HepG2 (cell line): ENCODE measurements at regions not wholly inside any gene's neighbourhood (a gene's known extent, or its start where the extent isn't known, plus 50 kb on each side); places are given as distances from the start of the nearest gene placed in this dataset.

Experiments
- ADNP ChIP-seq: sonication (generic); formaldehyde crosslinking; IDR thresholded peaks from 2 replicates; pipeline ENCODE4 v1.4.0; 2020; ENCODE audit warnings: missing genetic modification reagents
- CBX5 ChIP-seq: sonication (generic); formaldehyde crosslinking; IDR thresholded peaks from 2 replicates; pipeline ENCODE4 v1.4.0; 2020; ENCODE audit warnings: missing genetic modification reagents, borderline replicate concordance
- CEBPB ChIP-seq: IDR thresholded peaks from 2 replicates; pipeline ENCODE4 v1.6.1; 2011; ENCODE audit warnings: low read depth, low read length, improper control_type of control experiment, borderline replicate concordance
- ELF3 ChIP-seq: IDR thresholded peaks from 2 replicates; pipeline ENCODE4 v1.6.1; 2016; ENCODE audit warnings: missing genetic modification reagents, missing compliant biosample characterization
- FOXA1 ChIP-seq, 2 experiments: fragments of 450-650 bp in 1 of 2; sonication (generic) in 1 of 2; formaldehyde crosslinking in 1 of 2; IDR thresholded peaks; 2 replicates each; pipeline versions ENCODE4 v1.4.0 to v1.6.1; 2016 to 2020; ENCODE audit warnings: missing genetic modification reagents in 1 of 2
- HIVEP1 ChIP-seq: sonication (generic); formaldehyde crosslinking; IDR thresholded peaks from 2 replicates; pipeline ENCODE4 v1.4.0; 2020; ENCODE audit warnings: mild to moderate bottlenecking, missing genetic modification reagents
- HNRNPLL ChIP-seq: fragments of 200-400 bp; formaldehyde crosslinking; IDR thresholded peaks from 2 replicates; pipeline ENCODE4 v1.6.1; 2017; ENCODE audit warnings: mild to moderate bottlenecking, low read depth, low read length; ENCODE audit not compliant: poor library complexity, severe bottlenecking
- KDM1A ChIP-seq: IDR thresholded peaks from 2 replicates; pipeline ENCODE4 v1.6.1; 2016; ENCODE audit warnings: missing compliant biosample characterization
- MTA1 ChIP-seq: sonication (generic); formaldehyde crosslinking; IDR thresholded peaks from 2 replicates; pipeline ENCODE4 v1.4.0; 2020; ENCODE audit warnings: missing genetic modification reagents, mild to moderate bottlenecking, borderline replicate concordance
- MXI1 ChIP-seq: IDR thresholded peaks from 3 replicates; pipeline ENCODE4 v1.6.1; 2012; ENCODE audit warnings: low read depth, low read length, inconsistent platforms, borderline replicate concordance
- NCOA1 ChIP-seq: sonication (generic); formaldehyde crosslinking; IDR thresholded peaks from 2 replicates; pipeline ENCODE4 v1.9.0; 2021; ENCODE audit warnings: missing genetic modification reagents
- PHF21A ChIP-seq: sonication (generic); formaldehyde crosslinking; IDR thresholded peaks from 2 replicates; pipeline ENCODE4 v1.5.0; 2020; ENCODE audit warnings: mild to moderate bottlenecking, missing genetic modification reagents
- PRPF4 ChIP-seq: fragments of 200-400 bp; formaldehyde crosslinking; IDR thresholded peaks from 2 replicates; pipeline ENCODE4 v1.6.1; 2016; ENCODE audit warnings: low read length, low read depth; ENCODE audit not compliant: poor library complexity, severe bottlenecking
- SMYD3 ChIP-seq: sonication (generic); formaldehyde crosslinking; IDR thresholded peaks from 2 replicates; pipeline ENCODE4 v1.8.1; 2023; ENCODE audit warnings: mild to moderate bottlenecking, missing genetic modification reagents
- SOX5 ChIP-seq: IDR thresholded peaks from 2 replicates; pipeline ENCODE4 v1.6.1; 2016; ENCODE audit warnings: borderline replicate concordance
- SPEN ChIP-seq: sonication (generic); formaldehyde crosslinking; IDR thresholded peaks from 2 replicates; pipeline ENCODE4 v1.5.1; 2020; ENCODE audit warnings: low read depth, mild to moderate bottlenecking, missing genetic modification reagents
- TCF12 ChIP-seq, 2 experiments: fragments of 450-650 bp in 1 of 2; sonication (generic) in 1 of 2; formaldehyde crosslinking in 1 of 2; IDR thresholded peaks; 2 replicates each; pipeline versions ENCODE4 v1.6.1 to v1.8.0; 2017 to 2022; ENCODE audit warnings: antibody characterized with exemption in 1 of 2, mild to moderate bottlenecking in 1 of 2, missing genetic modification reagents in 1 of 2, moderate library complexity in 1 of 2
- ZNF251 ChIP-seq: sonication (generic); formaldehyde crosslinking; IDR thresholded peaks from 2 replicates; pipeline ENCODE4 v1.9.0; 2021; ENCODE audit warnings: mild to moderate bottlenecking, missing genetic modification reagents
- ZNF430 ChIP-seq: sonication (generic); formaldehyde crosslinking; IDR thresholded peaks from 2 replicates; pipeline ENCODE4 v1.9.0; 2021; ENCODE audit warnings: mild to moderate bottlenecking, missing genetic modification reagents
- ZNF552 ChIP-seq: sonication (generic); formaldehyde crosslinking; IDR thresholded peaks from 2 replicates; pipeline ENCODE4 v1.9.0; 2022; ENCODE audit warnings: missing genetic modification reagents, mild to moderate bottlenecking, borderline replicate concordance
- TF ChIP-seq, protein P1 (sequence below): sonication (generic); formaldehyde crosslinking; IDR thresholded peaks from 2 replicates; pipeline ENCODE4 v1.5.0; 2020; ENCODE audit warnings: mild to moderate bottlenecking, missing genetic modification reagents, borderline replicate concordance
- TF ChIP-seq, protein P2 (sequence below): sonication (generic); formaldehyde crosslinking; IDR thresholded peaks from 2 replicates; pipeline ENCODE4 v1.4.0; 2020; ENCODE audit warnings: missing genetic modification reagents
- TF ChIP-seq, protein P3 (sequence below): sonication (generic); formaldehyde crosslinking; IDR thresholded peaks from 2 replicates; pipeline ENCODE4 v1.5.0; 2020; ENCODE audit warnings: mild to moderate bottlenecking, missing genetic modification reagents, moderate library complexity
- TF ChIP-seq, protein P4 (sequence below): sonication (generic); formaldehyde crosslinking; IDR thresholded peaks from 2 replicates; pipeline ENCODE4 v1.4.0; 2020; ENCODE audit warnings: mild to moderate bottlenecking, missing genetic modification reagents

DNA sequence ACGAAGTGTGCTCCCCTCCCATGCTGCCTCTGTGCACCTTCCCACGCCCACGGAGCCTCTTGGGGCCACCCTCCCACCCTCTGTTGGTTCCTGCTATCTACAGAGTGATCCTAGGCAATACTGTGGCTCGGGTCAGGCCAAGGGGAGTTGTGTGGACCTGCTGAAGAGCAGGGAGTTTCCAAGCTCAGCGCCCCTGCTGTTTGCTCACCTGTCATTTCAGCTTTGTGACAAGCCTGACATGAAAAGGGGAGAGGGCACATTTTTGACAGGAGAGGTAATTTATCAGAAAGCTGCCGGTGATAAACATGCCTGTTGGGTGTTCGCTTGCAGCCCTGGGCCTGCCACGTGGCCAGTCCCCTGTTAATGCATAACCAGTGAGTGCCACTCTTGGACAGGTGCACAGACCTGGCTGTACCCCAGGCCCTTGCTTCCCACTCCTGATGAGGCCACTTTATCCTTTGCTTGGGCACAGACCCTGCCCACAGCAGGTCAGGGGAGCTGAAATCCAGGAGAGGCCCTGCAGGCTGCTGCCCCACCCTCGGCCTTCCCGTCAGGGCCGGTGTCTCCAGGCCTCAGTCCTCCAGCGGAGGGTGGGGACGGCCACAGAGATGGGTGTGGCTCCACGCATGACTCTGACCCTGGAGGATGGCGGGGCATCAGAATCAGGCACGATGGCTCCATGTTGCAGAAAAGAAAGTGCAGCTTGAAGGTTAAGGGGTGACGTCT lies 201.5 kb upstream of the GPR12 start (continued):
- TF ChIP-seq SMYD3 (no peak), HNRNPLL (no peak), PRPF4 (no peak), ZNF251 (CRISPR knock-in tag) (no peak), ELF3 (0 out of 2 replicates have a peak, but pooled peaks have one; percentile 59), ZNF552 (no peak), MXI1 (no peak; the same call in 2 of the 3 replicates), HIVEP1 (CRISPR knock-in tag) (peak; percentile 79), NCOA1 (no peak), ZNF430 (CRISPR knock-in tag) (peak; percentile 79; the same call in 1 of the 2 replicates), SPEN (CRISPR knock-in tag) (peak; percentile 76; the same call in 1 of the 2 replicates), CBX5 (no peak; the same call in 1 of the 2 replicates), FOXA1 (IDR thresholded peaks at IDR 0.05) (no peak), FOXA1 (CRISPR knock-in tag; IDR thresholded peaks at IDR 0.05) (peak; percentile 50; the same call in 1 of the 2 replicates), MTA1 (CRISPR knock-in tag) (peak; percentile 89), TCF12 (IDR thresholded peaks at IDR 0.05) (no peak), TCF12 (CRISPR knock-in tag; IDR thresholded peaks at IDR 0.05) (peak; percentile 81; the same call in 1 of the 2 replicates), KDM1A (CRISPR knock-in tag) (no peak; the same call in 1 of the 2 replicates), SOX5 (peak; percentile 60; the same call in 1 of the 2 replicates), CEBPB (no peak), ADNP (CRISPR knock-in tag) (0 out of 2 replicates have a peak, but pooled peaks have one; percentile 5), PHF21A (peak; percentile 93)
- TF ChIP-seq, protein P1, sequence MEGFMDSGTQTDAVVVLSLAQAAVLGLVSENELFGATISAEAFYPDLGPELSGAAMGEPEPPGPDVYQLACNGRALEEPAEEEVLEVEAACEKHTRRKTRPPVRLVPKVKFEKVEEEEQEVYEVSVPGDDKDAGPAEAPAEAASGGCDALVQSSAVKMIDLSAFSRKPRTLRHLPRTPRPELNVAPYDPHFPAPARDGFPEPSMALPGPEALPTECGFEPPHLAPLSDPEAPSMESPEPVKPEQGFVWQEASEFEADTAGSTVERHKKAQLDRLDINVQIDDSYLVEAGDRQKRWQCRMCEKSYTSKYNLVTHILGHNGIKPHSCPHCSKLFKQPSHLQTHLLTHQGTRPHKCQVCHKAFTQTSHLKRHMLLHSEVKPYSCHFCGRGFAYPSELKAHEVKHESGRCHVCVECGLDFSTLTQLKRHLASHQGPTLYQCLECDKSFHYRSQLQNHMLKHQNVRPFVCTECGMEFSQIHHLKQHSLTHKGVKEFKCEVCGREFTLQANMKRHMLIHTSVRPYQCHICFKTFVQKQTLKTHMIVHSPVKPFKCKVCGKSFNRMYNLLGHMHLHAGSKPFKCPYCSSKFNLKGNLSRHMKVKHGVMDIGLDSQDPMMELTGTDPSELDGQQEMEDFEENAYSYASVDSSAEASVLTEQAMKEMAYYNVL, result peak; percentile 75
- TF ChIP-seq, protein P2, sequence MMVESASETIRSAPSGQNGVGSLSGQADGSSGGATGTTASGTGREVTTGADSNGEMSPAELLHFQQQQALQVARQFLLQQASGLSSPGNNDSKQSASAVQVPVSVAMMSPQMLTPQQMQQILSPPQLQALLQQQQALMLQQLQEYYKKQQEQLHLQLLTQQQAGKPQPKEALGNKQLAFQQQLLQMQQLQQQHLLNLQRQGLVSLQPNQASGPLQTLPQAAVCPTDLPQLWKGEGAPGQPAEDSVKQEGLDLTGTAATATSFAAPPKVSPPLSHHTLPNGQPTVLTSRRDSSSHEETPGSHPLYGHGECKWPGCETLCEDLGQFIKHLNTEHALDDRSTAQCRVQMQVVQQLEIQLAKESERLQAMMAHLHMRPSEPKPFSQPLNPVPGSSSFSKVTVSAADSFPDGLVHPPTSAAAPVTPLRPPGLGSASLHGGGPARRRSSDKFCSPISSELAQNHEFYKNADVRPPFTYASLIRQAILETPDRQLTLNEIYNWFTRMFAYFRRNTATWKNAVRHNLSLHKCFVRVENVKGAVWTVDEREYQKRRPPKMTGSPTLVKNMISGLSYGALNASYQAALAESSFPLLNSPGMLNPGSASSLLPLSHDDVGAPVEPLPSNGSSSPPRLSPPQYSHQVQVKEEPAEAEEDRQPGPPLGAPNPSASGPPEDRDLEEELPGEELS (CRISPR knock-in tag), result peak; percentile 82
- TF ChIP-seq, protein P3, sequence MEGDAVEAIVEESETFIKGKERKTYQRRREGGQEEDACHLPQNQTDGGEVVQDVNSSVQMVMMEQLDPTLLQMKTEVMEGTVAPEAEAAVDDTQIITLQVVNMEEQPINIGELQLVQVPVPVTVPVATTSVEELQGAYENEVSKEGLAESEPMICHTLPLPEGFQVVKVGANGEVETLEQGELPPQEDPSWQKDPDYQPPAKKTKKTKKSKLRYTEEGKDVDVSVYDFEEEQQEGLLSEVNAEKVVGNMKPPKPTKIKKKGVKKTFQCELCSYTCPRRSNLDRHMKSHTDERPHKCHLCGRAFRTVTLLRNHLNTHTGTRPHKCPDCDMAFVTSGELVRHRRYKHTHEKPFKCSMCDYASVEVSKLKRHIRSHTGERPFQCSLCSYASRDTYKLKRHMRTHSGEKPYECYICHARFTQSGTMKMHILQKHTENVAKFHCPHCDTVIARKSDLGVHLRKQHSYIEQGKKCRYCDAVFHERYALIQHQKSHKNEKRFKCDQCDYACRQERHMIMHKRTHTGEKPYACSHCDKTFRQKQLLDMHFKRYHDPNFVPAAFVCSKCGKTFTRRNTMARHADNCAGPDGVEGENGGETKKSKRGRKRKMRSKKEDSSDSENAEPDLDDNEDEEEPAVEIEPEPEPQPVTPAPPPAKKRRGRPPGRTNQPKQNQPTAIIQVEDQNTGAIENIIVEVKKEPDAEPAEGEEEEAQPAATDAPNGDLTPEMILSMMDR (CRISPR knock-in tag), result peak; percentile 52
- TF ChIP-seq, protein P4, sequence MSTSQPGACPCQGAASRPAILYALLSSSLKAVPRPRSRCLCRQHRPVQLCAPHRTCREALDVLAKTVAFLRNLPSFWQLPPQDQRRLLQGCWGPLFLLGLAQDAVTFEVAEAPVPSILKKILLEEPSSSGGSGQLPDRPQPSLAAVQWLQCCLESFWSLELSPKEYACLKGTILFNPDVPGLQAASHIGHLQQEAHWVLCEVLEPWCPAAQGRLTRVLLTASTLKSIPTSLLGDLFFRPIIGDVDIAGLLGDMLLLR, result no peak
